ENCODE measurements at regions not wholly inside any gene's neighbourhood (a gene's known extent, or its start where the extent isn't known, plus 50 kb on each side); places are given as distances from the start of the nearest gene placed in this dataset.

DNA sequence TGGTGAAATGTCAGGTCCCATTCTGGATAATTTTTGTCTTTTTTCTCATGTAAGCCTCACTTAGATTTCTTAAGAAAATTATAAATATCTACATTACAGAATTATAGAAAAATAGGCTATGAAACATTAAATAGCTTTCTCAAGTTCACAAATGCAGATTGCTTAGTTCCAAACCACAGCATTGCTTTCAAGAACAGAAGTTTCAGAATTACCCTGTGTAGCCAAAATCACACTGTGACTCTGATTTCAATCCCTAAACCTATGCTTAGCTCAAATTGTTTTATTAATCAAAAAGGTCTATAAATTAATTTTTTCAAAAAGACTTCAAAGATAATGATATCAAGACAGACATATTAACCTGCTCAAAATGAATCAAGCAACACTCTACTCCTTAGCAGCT lies 881.2 kb upstream of the PCDH20 start:
- no peak overlapping the region for H3K27ac ChIP-seq
- no peak overlapping the region for H3K4me3 ChIP-seq
- no peak for DNase-seq (ENCODE audit: low spot score)
- ATAC-seq (ENCODE audit: insufficient number of reproducible peaks, low FRiP score, low read depth): no peak
- no peaks in the 10 kb centered on the region for H3K4me1 ChIP-seq (ENCODE audit: control insufficient read depth in 1 of 2, low read depth in 2 of 2)
- no peaks in the 10 kb centered on the region for H3K36me3 ChIP-seq
- H3K9me3 ChIP-seq: no peaks in the 10 kb centered on the region
- H3K27me3 ChIP-seq (replicated peaks; ENCODE audit: insufficient read depth): no peaks in the 10 kb centered on the region
- TF ChIP-seq, protein P1, sequence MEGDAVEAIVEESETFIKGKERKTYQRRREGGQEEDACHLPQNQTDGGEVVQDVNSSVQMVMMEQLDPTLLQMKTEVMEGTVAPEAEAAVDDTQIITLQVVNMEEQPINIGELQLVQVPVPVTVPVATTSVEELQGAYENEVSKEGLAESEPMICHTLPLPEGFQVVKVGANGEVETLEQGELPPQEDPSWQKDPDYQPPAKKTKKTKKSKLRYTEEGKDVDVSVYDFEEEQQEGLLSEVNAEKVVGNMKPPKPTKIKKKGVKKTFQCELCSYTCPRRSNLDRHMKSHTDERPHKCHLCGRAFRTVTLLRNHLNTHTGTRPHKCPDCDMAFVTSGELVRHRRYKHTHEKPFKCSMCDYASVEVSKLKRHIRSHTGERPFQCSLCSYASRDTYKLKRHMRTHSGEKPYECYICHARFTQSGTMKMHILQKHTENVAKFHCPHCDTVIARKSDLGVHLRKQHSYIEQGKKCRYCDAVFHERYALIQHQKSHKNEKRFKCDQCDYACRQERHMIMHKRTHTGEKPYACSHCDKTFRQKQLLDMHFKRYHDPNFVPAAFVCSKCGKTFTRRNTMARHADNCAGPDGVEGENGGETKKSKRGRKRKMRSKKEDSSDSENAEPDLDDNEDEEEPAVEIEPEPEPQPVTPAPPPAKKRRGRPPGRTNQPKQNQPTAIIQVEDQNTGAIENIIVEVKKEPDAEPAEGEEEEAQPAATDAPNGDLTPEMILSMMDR (IDR thresholded peaks at IDR 0.05): no peak

DNA sequence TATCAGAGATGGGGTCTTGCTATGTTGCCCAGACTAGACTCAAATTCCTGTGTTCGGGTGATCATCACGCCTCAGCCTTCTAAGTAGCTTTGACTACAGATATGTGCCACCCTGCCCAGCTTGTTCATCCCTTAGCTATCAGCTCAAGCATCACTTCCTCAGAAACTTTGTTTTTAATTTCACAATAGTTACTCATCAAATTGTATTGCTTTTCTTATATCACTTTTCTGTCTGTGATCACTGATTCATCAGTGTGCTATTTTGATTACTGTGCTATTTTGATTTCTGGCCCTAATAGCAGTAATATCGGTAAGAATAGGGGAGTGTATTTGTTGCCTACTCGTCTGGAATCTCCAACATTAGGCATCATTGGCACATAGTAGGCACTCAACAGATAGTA lies 878.6 kb upstream of the PCDH20 start:
- TF ChIP-seq, protein P1 (IDR thresholded peaks at IDR 0.05): no peak
- Histone ChIP-seq H3K9me3 (no peaks in the 10 kb centered on the region), H3K27ac (no peak overlapping the region), H3K36me3 (no peaks in the 10 kb centered on the region), H3K27me3 (replicated peaks; ENCODE audit: insufficient read depth) (no peaks in the 10 kb centered on the region), H3K4me1 (ENCODE audit: control insufficient read depth in 1 of 2, low read depth in 2 of 2) (no peaks in the 10 kb centered on the region), H3K4me3 (no peak overlapping the region)
- no peak for DNase-seq (ENCODE audit: low spot score)
- no peak for ATAC-seq (ENCODE audit: insufficient number of reproducible peaks, low FRiP score, low read depth)

DNA sequence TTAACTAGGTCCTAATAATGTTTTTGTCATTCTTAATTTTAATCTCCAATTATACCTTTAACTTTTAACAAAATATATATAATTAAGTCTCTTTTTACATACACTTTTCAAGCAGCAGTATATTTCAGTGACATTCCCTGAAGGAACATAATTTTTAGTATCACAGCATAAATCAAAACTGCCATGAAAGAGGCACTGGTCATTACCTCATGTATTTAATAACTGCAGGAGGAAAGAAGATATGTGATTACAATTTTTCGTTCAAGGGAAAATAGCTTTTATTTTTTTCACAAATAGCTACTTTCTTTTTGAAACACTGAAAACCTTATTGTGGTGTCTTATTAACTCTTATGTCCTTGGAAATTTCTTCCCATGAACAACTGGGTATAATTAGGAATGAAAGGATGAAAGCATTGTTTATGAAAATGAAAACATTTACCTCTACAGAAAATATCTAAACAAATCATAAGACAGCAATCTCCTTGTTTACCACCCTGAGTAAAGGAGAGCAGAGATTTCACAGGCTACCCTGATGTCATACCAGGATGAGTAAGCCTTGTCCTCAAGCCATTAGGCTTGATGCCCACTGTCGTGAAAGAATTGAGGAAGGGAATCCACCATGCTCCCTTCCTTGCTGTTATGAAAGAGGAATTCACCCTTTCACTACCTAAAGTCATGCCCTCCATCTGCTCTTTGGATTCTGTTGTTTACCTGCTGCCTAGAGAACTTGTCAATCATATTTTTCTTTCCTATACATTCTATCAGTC lies 877.2 kb upstream of the PCDH20 start:
- Histone ChIP-seq H3K4me3 (no peak overlapping the region), H3K27me3 (replicated peaks; ENCODE audit: insufficient read depth) (no peaks in the 10 kb centered on the region), H3K4me1 (ENCODE audit: control insufficient read depth in 1 of 2, low read depth in 2 of 2) (no peaks in the 10 kb centered on the region), H3K9me3 (no peaks in the 10 kb centered on the region), H3K27ac (no peak overlapping the region), H3K36me3 (no peaks in the 10 kb centered on the region)
- TF ChIP-seq, protein P1 (IDR thresholded peaks at IDR 0.05): no peak
- ATAC-seq (ENCODE audit: insufficient number of reproducible peaks, low FRiP score, low read depth) (no peak), DNase-seq (ENCODE audit: low spot score) (no peak)

DNA sequence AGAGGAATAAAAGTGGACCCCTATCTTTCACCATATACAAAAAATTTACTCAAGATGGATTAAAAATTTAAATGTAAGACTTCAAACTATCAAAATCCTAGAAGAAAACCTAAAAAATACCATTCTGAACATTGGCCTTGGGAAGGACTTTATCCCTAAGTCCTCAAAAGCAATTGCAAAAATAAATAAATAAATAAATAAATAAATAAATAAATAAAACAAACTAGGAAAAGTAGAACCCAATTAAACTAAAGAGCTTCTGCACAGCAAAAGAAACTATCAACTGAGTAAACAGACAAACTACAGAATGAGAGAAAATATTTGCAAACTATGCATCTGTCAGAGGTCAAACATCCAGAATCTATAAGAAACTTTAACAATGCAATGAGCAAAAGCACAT lies 874.9 kb upstream of the PCDH20 start:
- H3K27ac ChIP-seq: no peak overlapping the region
- no peak for ATAC-seq (ENCODE audit: insufficient number of reproducible peaks, low FRiP score, low read depth)
- H3K4me1 ChIP-seq (ENCODE audit: control insufficient read depth in 1 of 2, low read depth in 2 of 2): no peaks in the 10 kb centered on the region
- H3K9me3 ChIP-seq: no peaks in the 10 kb centered on the region
- H3K4me3 ChIP-seq: no peak overlapping the region
- H3K36me3 ChIP-seq: no peaks in the 10 kb centered on the region
- TF ChIP-seq, protein P1 (IDR thresholded peaks at IDR 0.05): no peak
- no peaks in the 10 kb centered on the region for H3K27me3 ChIP-seq (replicated peaks; ENCODE audit: insufficient read depth)
- DNase-seq (ENCODE audit: low spot score): no peak

DNA sequence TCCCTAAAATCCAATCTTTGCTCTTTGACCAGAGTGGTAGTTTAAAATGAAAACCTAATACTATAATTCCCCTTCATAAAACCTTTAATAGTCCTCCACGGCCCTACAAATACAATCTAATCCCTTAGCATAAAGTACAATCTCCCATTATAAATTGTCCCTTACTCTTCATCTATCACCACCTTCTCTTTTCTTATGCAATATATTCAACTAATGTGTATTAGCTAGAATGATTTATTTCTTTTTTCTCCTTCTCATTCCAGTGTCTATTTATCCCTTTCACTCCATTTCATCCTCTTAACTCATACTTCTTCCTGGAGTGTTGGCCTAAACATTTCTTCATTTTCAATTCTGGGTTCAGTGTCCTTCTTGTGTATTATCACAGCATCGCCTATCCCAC lies 872.1 kb upstream of the PCDH20 start:
- TF ChIP-seq, protein P1 (IDR thresholded peaks at IDR 0.05): no peak
- Histone ChIP-seq H3K36me3 (no peaks in the 10 kb centered on the region), H3K9me3 (no peaks in the 10 kb centered on the region), H3K4me1 (ENCODE audit: control insufficient read depth in 1 of 2, low read depth in 2 of 2) (no peaks in the 10 kb centered on the region), H3K27ac (no peak overlapping the region), H3K4me3 (no peak overlapping the region), H3K27me3 (replicated peaks; ENCODE audit: insufficient read depth) (no peaks in the 10 kb centered on the region)
- no peak for DNase-seq (ENCODE audit: low spot score)
- no peak for ATAC-seq (ENCODE audit: insufficient number of reproducible peaks, low FRiP score, low read depth)
